22Rv1 (cell line): ENCODE measurements at regions not wholly inside any gene's neighbourhood (a gene's known extent, or its start where the extent isn't known, plus 50 kb on each side); places are given as distances from the start of the nearest gene placed in this dataset.

Experiments used
- ZFX ChIP-seq: fragments of 450-650 bp; IDR thresholded peaks from 2 replicates; pipeline ENCODE4 v1.6.1; 2017; ENCODE audit warnings: antibody characterized with exemption, borderline replicate concordance
- TF ChIP-seq, protein P1 (sequence below): fragments of 450-650 bp; IDR thresholded peaks from 2 replicates; pipeline ENCODE4 v1.5.1; 2017; ENCODE audit warnings: mild to moderate bottlenecking

DNA sequence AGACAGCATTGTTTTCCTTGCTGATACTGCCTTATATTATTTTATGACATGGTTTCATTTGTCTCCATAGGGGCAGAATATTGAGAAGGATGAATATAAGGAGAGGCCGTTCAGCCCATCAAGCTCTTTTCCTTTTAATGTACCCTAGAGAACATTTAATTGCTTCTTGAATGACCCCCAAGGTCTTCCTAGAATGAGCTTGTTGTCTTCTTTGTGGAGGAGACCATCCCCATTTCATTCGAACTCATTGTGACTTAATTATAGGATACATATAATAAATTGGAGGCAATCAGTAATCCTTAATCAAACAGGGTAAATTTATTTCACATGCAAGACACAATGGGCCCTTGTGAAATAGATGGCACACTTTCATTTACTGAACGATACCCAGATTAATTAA lies 231.3 kb downstream of the MDFIC start:
- TF ChIP-seq, protein P1, sequence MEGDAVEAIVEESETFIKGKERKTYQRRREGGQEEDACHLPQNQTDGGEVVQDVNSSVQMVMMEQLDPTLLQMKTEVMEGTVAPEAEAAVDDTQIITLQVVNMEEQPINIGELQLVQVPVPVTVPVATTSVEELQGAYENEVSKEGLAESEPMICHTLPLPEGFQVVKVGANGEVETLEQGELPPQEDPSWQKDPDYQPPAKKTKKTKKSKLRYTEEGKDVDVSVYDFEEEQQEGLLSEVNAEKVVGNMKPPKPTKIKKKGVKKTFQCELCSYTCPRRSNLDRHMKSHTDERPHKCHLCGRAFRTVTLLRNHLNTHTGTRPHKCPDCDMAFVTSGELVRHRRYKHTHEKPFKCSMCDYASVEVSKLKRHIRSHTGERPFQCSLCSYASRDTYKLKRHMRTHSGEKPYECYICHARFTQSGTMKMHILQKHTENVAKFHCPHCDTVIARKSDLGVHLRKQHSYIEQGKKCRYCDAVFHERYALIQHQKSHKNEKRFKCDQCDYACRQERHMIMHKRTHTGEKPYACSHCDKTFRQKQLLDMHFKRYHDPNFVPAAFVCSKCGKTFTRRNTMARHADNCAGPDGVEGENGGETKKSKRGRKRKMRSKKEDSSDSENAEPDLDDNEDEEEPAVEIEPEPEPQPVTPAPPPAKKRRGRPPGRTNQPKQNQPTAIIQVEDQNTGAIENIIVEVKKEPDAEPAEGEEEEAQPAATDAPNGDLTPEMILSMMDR, result no peak
- no peak for TF ChIP-seq ZFX
